Prostate gland (tissue), 2 donors: ENCODE measurements at regions not wholly inside any gene's neighbourhood (a gene's known extent, or its start where the extent isn't known, plus 50 kb on each side); places are given as distances from the start of the nearest gene placed in this dataset.

Source experiments
- CTCF ChIP-seq, 4 experiments: fragments of 200-600 bp in 2 of 4; fragments of 450-650 bp in 2 of 4; sonication (generic) in 2 of 4; IDR thresholded peaks; 1 replicate in 3 of 4; 2 replicates in 1 of 4; pipeline ENCODE4 v1.5.1; 2016 to 2019; ENCODE audit warnings: antibody characterized with exemption in 4 of 4, mild to moderate bottlenecking in 2 of 4, moderate library complexity in 2 of 4
- POLR2A ChIP-seq: fragments of 450-650 bp; IDR thresholded peaks from one replicate; pipeline ENCODE4 v1.6.1; 2016; ENCODE audit warnings: antibody characterized with exemption, mild to moderate bottlenecking
- POLR2AphosphoS5 ChIP-seq: sonication (generic); formaldehyde crosslinking; IDR thresholded peaks from one replicate; pipeline ENCODE4 v1.6.1; 2017; ENCODE audit warnings: antibody characterized with exemption

GRCh38 chr9:126228111-126228780 lies 98.4 kb upstream of the MVB12B start:
- no peak for TF ChIP-seq CTCF (IDR thresholded peaks at IDR 0.05)
- TF ChIP-seq POLR2A: no peak
- TF ChIP-seq POLR2AphosphoS5: no peak
